Neural cell (in vitro differentiated cells): ENCODE measurements at regions not wholly inside any gene's neighbourhood (a gene's known extent, or its start where the extent isn't known, plus 50 kb on each side); places are given as distances from the start of the nearest gene placed in this dataset.
A peak's percentile ranks its signal among the peaks of the same experiment; 100 is the strongest.

Experiments used
- H2AFZ ChIP-seq: fragments of 200-600, 300-800 bp; sonication (generic), shearing (Covaris generic); 2 replicates; pipeline ENCODE4 v1.6.0; 2014; ENCODE audit warnings: low read depth, mild to moderate bottlenecking, antibody characterized with exemption, low read length, moderate library complexity
- H3F3A ChIP-seq: fragments of 200-600 bp; shearing (Covaris generic); 2 replicates; pipeline ENCODE4 v1.6.1; 2016; ENCODE audit warnings: mild to moderate bottlenecking, moderate library complexity, mixed read lengths, antibody characterized with exemption, low read length; ENCODE audit not compliant: insufficient read depth, poor library complexity, severe bottlenecking
- H3K27ac ChIP-seq: fragments of 200-600, 300-800 bp; sonication (generic), shearing (Covaris generic); 2 replicates; pipeline ENCODE4 v1.5.1; 2014; ENCODE audit warnings: mild to moderate bottlenecking, low read length, moderate library complexity
- H3K27me3 ChIP-seq: fragments of 300-800, 200-600 bp; sonication (generic), shearing (Covaris generic); 2 replicates; pipeline ENCODE4 v1.6.0; 2014; ENCODE audit warnings: mild to moderate bottlenecking, low read depth, low read length, moderate library complexity; ENCODE audit not compliant: insufficient read depth
- H3K36me3 ChIP-seq: fragments of 300-800, 200-600 bp; sonication (generic), shearing (Covaris generic); 2 replicates; pipeline ENCODE4 v1.5.1; 2014; ENCODE audit warnings: mild to moderate bottlenecking, antibody characterized with exemption, low read length, moderate library complexity; ENCODE audit not compliant: insufficient read depth
- H3K4me2 ChIP-seq: fragments of 300-800, 200-600 bp; sonication (generic), shearing (Covaris generic); 2 replicates; pipeline ENCODE4 v1.6.0; 2014; ENCODE audit warnings: mild to moderate bottlenecking, low read length
- H3K4me3 ChIP-seq: fragments of 300-800, 200-600 bp; sonication (generic), shearing (Covaris generic); 2 replicates; pipeline ENCODE4 v1.5.1; 2014; ENCODE audit warnings: mild to moderate bottlenecking, low read length, moderate library complexity
- H3K79me2 ChIP-seq: fragments of 200-600 bp; shearing (Covaris generic); replicated peaks from 2 replicates; pipeline ENCODE4 v1.6.0; 2014; ENCODE audit warnings: mild to moderate bottlenecking, low read length, moderate library complexity; ENCODE audit not compliant: insufficient read depth
- H3K9ac ChIP-seq: fragments of 300-800, 200-600 bp; sonication (generic), shearing (Covaris generic); 2 replicates; pipeline ENCODE4 v1.6.1; 2016; ENCODE audit warnings: mild to moderate bottlenecking, low read length, mixed read lengths
- H3K9me2 ChIP-seq: fragments of 200-600 bp; shearing (Covaris generic); 2 replicates; pipeline ENCODE4 v1.6.1; 2016; ENCODE audit warnings: mild to moderate bottlenecking, low read length, mixed read lengths; ENCODE audit not compliant: insufficient read depth
- H3K9me3 ChIP-seq: fragments of 200-600, 300-800 bp; sonication (generic), shearing (Covaris generic); 2 replicates; pipeline ENCODE4 v1.6.1; 2016; ENCODE audit warnings: mild to moderate bottlenecking, mixed run types, low read length, moderate library complexity, mixed read lengths
- H4K20me1 ChIP-seq: fragments of 200-600 bp; shearing (Covaris generic); 2 replicates; pipeline ENCODE4 v1.6.1; 2016; ENCODE audit warnings: mild to moderate bottlenecking, mixed run types; ENCODE audit not compliant: insufficient read depth
- CTCF ChIP-seq: fragments of 450-650 bp; IDR thresholded peaks from 2 replicates; pipeline ENCODE4 v1.5.1; 2014; ENCODE audit warnings: antibody characterized with exemption, mild to moderate bottlenecking, moderate library complexity; ENCODE audit not compliant: poor library complexity, severe bottlenecking
- EP300 ChIP-seq: fragments of 450-650 bp; conservative IDR thresholded peaks from 2 replicates; pipeline ENCODE4 v1.6.1; 2014; ENCODE audit warnings: antibody characterized with exemption, mild to moderate bottlenecking, moderate library complexity; ENCODE audit not compliant: poor library complexity, severe bottlenecking
- EZH2 ChIP-seq: fragments of 200-600, 300-800 bp; shearing (Covaris generic), sonication (generic); IDR thresholded peaks from 2 replicates; pipeline ENCODE4 v1.6.1; 2014; ENCODE audit warnings: antibody characterized with exemption, low read length, borderline replicate concordance, mild to moderate bottlenecking; ENCODE audit not compliant: insufficient read depth, poor library complexity, severe bottlenecking
- POLR2AphosphoS5 ChIP-seq: IDR thresholded peaks from 2 replicates; pipeline ENCODE4 v1.6.1; 2012
- RAD21 ChIP-seq: fragments of 450-650 bp; conservative IDR thresholded peaks from 2 replicates; pipeline ENCODE4 v1.6.1; 2014; ENCODE audit warnings: antibody characterized with exemption, mild to moderate bottlenecking, moderate library complexity
- SMC3 ChIP-seq: fragments of 450-650 bp; conservative IDR thresholded peaks from 2 replicates; pipeline ENCODE4 v1.6.1; 2014; ENCODE audit warnings: antibody characterized with exemption, mild to moderate bottlenecking, moderate library complexity; ENCODE audit not compliant: poor library complexity
- TAF1 ChIP-seq: IDR thresholded peaks from 2 replicates; pipeline ENCODE4 v1.6.1; 2012; ENCODE audit warnings: low read depth
- TF ChIP-seq, protein P1 (sequence below): IDR thresholded peaks from 2 replicates; pipeline ENCODE4 v1.6.1; 2012; ENCODE audit warnings: borderline replicate concordance

DNA sequence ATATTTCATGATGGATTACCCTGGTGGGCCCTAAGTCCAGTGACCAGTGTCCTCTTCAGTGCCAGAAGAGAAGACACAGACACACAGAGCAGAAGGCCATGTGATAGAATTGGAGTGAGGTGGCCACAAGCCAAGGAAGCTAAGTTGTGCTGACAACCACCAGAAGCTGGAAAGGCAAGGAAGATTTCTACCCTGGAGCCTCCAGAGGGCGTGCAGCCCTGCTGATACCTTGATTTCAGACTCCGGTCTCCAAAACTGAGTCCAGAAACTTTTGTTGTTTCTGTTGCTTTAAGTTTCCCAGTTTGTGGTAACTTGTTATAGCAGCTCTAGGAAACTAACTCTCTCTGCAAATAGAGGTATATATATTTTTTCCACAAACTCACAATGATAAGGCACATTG is 396.6 kb upstream of the ASIC2 start:
- H3K4me2 ChIP-seq: no peak overlapping the region
- no peaks in the 10 kb centered on the region for H3K9me3 ChIP-seq

DNA sequence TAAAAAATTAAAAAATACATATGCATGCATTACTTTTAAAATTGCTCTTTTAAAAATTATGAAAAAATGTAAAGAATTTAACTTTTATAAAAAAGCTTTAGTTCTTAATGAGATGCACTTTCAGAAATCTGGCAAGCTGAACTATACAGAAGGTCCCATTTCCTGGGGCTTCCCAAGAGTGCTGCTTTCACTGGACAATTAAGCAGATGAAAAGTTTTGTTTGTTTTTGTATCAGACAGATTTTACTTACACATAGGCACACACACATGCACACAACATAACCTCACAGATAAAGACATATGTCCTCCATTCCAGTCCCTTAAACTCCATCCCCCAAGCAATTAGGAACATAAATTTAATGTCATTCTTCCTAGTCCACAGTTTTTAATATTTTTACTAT is 402.3 kb upstream of the ASIC2 start:
- Histone ChIP-seq H3K27ac (no peak overlapping the region), H3K4me3 (no peak overlapping the region), H2AFZ (no peak overlapping the region), H3K9ac (no peak overlapping the region), H3K27me3 (no peaks in the 10 kb centered on the region), H4K20me1 (no peaks in the 10 kb centered on the region), H3K4me2 (no peak overlapping the region), H3K9me2 (no peaks in the 10 kb centered on the region), H3K9me3 (no peaks in the 10 kb centered on the region), H3K79me2 (no peaks in the 10 kb centered on the region), H3F3A (peaks cover 3% of the 10 kb centered on the region), H3K36me3 (no peaks in the 10 kb centered on the region)
- TF ChIP-seq, protein P1, sequence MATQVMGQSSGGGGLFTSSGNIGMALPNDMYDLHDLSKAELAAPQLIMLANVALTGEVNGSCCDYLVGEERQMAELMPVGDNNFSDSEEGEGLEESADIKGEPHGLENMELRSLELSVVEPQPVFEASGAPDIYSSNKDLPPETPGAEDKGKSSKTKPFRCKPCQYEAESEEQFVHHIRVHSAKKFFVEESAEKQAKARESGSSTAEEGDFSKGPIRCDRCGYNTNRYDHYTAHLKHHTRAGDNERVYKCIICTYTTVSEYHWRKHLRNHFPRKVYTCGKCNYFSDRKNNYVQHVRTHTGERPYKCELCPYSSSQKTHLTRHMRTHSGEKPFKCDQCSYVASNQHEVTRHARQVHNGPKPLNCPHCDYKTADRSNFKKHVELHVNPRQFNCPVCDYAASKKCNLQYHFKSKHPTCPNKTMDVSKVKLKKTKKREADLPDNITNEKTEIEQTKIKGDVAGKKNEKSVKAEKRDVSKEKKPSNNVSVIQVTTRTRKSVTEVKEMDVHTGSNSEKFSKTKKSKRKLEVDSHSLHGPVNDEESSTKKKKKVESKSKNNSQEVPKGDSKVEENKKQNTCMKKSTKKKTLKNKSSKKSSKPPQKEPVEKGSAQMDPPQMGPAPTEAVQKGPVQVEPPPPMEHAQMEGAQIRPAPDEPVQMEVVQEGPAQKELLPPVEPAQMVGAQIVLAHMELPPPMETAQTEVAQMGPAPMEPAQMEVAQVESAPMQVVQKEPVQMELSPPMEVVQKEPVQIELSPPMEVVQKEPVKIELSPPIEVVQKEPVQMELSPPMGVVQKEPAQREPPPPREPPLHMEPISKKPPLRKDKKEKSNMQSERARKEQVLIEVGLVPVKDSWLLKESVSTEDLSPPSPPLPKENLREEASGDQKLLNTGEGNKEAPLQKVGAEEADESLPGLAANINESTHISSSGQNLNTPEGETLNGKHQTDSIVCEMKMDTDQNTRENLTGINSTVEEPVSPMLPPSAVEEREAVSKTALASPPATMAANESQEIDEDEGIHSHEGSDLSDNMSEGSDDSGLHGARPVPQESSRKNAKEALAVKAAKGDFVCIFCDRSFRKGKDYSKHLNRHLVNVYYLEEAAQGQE: no peak
- TF ChIP-seq SMC3 (no peak), POLR2AphosphoS5 (no peak)

More for the DNA sequence above, 396.6 kb upstream of the ASIC2 start:
- H3K9me2 ChIP-seq: no peaks in the 10 kb centered on the region
- H3K27ac ChIP-seq: no peak overlapping the region
- no peaks in the 10 kb centered on the region for H3K27me3 ChIP-seq
- H3K36me3 ChIP-seq: no peaks in the 10 kb centered on the region
- no peaks in the 10 kb centered on the region for H3K79me2 ChIP-seq
- H3K4me3 ChIP-seq: no peak overlapping the region
- no peaks in the 10 kb centered on the region for H4K20me1 ChIP-seq
- H2AFZ ChIP-seq: no peak overlapping the region
- no peaks in the 10 kb centered on the region for H3F3A ChIP-seq
- TF ChIP-seq EZH2 (no peak), CTCF (no peak)
- no peak overlapping the region for H3K9ac ChIP-seq

GRCh38 chr17:33696102-33696501 is 403.0 kb upstream of the ASIC2 start:
- Histone ChIP-seq H3F3A (peaks cover 3% of the 10 kb centered on the region), H3K27me3 (no peaks in the 10 kb centered on the region), H3K9ac (no peak overlapping the region), H3K36me3 (no peaks in the 10 kb centered on the region), H3K79me2 (no peaks in the 10 kb centered on the region), H3K9me3 (no peaks in the 10 kb centered on the region), H3K4me2 (no peak overlapping the region), H4K20me1 (no peaks in the 10 kb centered on the region), H3K4me3 (peak overlapping the region; percentile 21), H2AFZ (no peak overlapping the region), H3K27ac (no peak overlapping the region), H3K9me2 (no peaks in the 10 kb centered on the region)
- no peak for TF ChIP-seq TAF1
- TF ChIP-seq, protein P1: no peak
- no peak for TF ChIP-seq RAD21
- TF ChIP-seq EP300: peak; percentile 68
- TF ChIP-seq SMC3: no peak
- TF ChIP-seq POLR2AphosphoS5: peak; percentile 71
